ENCODE measurements at regions not wholly inside any gene's neighbourhood (a gene's known extent, or its start where the extent isn't known, plus 50 kb on each side); places are given as distances from the start of the nearest gene placed in this dataset.

- Histone ChIP-seq H3K27me3 (ENCODE audit: insufficient read depth, low read depth, low read length) (no peaks in the 10 kb centered on the region), H3K79me2 (replicated peaks; ENCODE audit: insufficient read depth, low read length) (no peaks in the 10 kb centered on the region), H3K4me3 (ENCODE audit: low read length) (no peak overlapping the region), H3F3A (ENCODE audit: insufficient read depth, low read length, poor library complexity, severe bottlenecking) (no peaks in the 10 kb centered on the region), H3K27ac (ENCODE audit: low read length) (no peak overlapping the region), H2AFZ (ENCODE audit: low read depth, low read length) (no peak overlapping the region), H3K9me3 (ENCODE audit: low read length) (no peaks in the 10 kb centered on the region), H3K9me2 (ENCODE audit: insufficient read depth, low read length) (no peaks in the 10 kb centered on the region), H3K9ac (ENCODE audit: low read length) (no peak overlapping the region), H3K36me3 (ENCODE audit: insufficient read depth, low read length) (no peaks in the 10 kb centered on the region), H3K4me2 (ENCODE audit: low read length) (no peak overlapping the region), H4K20me1 (ENCODE audit: insufficient read depth) (no peaks in the 10 kb centered on the region)
- TF ChIP-seq TAF1 (IDR thresholded peaks at IDR 0.05; ENCODE audit: low read depth) (no peak), SMC3 (conservative IDR thresholded peaks at IDR 0.05; ENCODE audit: poor library complexity) (no peak)
These were observed 96.4 kb downstream of the EN1 start for GRCh38 chr2:118750959-118751565.

DNA sequence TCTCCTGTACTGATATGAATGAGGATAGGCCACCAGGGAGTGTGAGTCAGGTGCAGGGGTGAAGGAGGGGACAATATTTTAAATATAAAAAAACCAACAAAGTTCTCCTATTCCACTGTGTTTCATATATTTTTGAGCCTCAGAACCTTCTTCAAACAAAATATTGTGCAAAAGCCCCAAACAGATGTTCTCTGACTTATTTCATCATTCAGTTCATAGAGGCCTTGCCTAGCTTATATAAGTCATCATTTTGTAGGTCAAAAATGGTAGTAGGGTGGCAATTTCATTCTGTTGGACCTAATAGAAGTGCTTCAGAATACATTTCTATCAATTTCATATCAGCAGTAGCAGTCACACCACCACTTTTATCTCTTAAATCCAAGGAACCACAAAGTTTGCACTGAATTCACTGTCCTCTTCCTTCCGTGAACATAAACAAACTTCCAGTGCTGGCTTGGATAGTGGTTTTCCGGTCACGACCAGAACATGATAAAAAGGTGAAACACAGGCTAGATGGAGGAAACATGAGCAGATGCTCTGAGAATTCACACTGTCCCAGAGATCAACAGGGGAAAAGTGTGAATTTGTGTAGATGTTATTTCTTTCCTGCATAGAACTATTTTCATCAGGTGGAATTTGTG is 99.1 kb downstream of the EN1 start:
- TF ChIP-seq SMC3 (conservative IDR thresholded peaks at IDR 0.05; ENCODE audit: poor library complexity) (no peak), RAD21 (conservative IDR thresholded peaks at IDR 0.05) (no peak), EP300 (conservative IDR thresholded peaks at IDR 0.05; ENCODE audit: poor library complexity, severe bottlenecking) (no peak), MXI1 (conservative IDR thresholded peaks at IDR 0.05; ENCODE audit: poor library complexity, severe bottlenecking) (no peak), CTCF (IDR thresholded peaks at IDR 0.05; ENCODE audit: poor library complexity, severe bottlenecking) (no peak), EZH2 (IDR thresholded peaks at IDR 0.05; ENCODE audit: borderline replicate concordance, insufficient read depth, low read length, poor library complexity, severe bottlenecking) (no peak), POLR2AphosphoS5 (IDR thresholded peaks at IDR 0.05) (no peak), TAF1 (IDR thresholded peaks at IDR 0.05; ENCODE audit: low read depth) (no peak)
- TF ChIP-seq, protein P1, sequence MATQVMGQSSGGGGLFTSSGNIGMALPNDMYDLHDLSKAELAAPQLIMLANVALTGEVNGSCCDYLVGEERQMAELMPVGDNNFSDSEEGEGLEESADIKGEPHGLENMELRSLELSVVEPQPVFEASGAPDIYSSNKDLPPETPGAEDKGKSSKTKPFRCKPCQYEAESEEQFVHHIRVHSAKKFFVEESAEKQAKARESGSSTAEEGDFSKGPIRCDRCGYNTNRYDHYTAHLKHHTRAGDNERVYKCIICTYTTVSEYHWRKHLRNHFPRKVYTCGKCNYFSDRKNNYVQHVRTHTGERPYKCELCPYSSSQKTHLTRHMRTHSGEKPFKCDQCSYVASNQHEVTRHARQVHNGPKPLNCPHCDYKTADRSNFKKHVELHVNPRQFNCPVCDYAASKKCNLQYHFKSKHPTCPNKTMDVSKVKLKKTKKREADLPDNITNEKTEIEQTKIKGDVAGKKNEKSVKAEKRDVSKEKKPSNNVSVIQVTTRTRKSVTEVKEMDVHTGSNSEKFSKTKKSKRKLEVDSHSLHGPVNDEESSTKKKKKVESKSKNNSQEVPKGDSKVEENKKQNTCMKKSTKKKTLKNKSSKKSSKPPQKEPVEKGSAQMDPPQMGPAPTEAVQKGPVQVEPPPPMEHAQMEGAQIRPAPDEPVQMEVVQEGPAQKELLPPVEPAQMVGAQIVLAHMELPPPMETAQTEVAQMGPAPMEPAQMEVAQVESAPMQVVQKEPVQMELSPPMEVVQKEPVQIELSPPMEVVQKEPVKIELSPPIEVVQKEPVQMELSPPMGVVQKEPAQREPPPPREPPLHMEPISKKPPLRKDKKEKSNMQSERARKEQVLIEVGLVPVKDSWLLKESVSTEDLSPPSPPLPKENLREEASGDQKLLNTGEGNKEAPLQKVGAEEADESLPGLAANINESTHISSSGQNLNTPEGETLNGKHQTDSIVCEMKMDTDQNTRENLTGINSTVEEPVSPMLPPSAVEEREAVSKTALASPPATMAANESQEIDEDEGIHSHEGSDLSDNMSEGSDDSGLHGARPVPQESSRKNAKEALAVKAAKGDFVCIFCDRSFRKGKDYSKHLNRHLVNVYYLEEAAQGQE (IDR thresholded peaks at IDR 0.05; ENCODE audit: borderline replicate concordance): no peak
- Histone ChIP-seq H3K79me2 (replicated peaks; ENCODE audit: insufficient read depth, low read length) (no peaks in the 10 kb centered on the region), H4K20me1 (ENCODE audit: insufficient read depth) (no peaks in the 10 kb centered on the region), H3F3A (ENCODE audit: insufficient read depth, low read length, poor library complexity, severe bottlenecking) (no peaks in the 10 kb centered on the region), H3K27ac (ENCODE audit: low read length) (no peak overlapping the region), H3K27me3 (ENCODE audit: insufficient read depth, low read depth, low read length) (no peaks in the 10 kb centered on the region), H3K4me3 (ENCODE audit: low read length) (no peak overlapping the region), H2AFZ (ENCODE audit: low read depth, low read length) (no peak overlapping the region), H3K9ac (ENCODE audit: low read length) (no peak overlapping the region), H3K9me3 (ENCODE audit: low read length) (no peaks in the 10 kb centered on the region), H3K36me3 (ENCODE audit: insufficient read depth, low read length) (no peaks in the 10 kb centered on the region), H3K4me2 (ENCODE audit: low read length) (no peak overlapping the region), H3K9me2 (ENCODE audit: insufficient read depth, low read length) (no peaks in the 10 kb centered on the region)
